IMR-90 (cell line): ENCODE measurements at regions not wholly inside any gene's neighbourhood (a gene's known extent, or its start where the extent isn't known, plus 50 kb on each side); places are given as distances from the start of the nearest gene placed in this dataset.

ENCODE experiments used
- ATAC-seq: fragments of 200-7000 bp; cut with Tn5 transposase; 2 replicates; pipeline ENCODE4 v1.9.1; 2020; ENCODE audit warnings: low read depth, mild to moderate bottlenecking, moderate library complexity
- BruUV-seq: library from RNA; stranded (reverse); fragments of 400-500 nt; replicated peaks from 2 replicates; lab custom pipeline; 2021; lab: Mats Ljungman, UMichigan
- CTCF ChIA-PET: fragments of 300-600 bp; formaldehyde crosslinking; extraction: SDS; loops from one replicate; lab custom pipeline; 2021; ENCODE audit warnings: antibody characterized with exemption; lab: Yijun Ruan, JAX
- POLR2A ChIA-PET: fragments of 300-600 bp; sonication (Branson Sonifier 250); formaldehyde crosslinking; loops from one replicate; lab custom pipeline; 2022; ENCODE audit warnings: antibody characterized with exemption; ENCODE audit not compliant: unreplicated experiment; lab: Charles Lee
- DNase-seq: peaks from one replicate; pipeline ENCODE4 v3.0.0; 2013
- H2AFZ ChIP-seq: replicated peaks from 2 replicates; pipeline ENCODE3; 2013; ENCODE audit warnings: low read length, mild to moderate bottlenecking; ENCODE audit not compliant: poor library complexity
- H2AK5ac ChIP-seq: 2 replicates; pipeline ENCODE4 v1.6.1; 2013; ENCODE audit warnings: low read depth, low read length, inconsistent platforms
- H2AK9ac ChIP-seq: replicated peaks from 2 replicates; pipeline ENCODE3; 2013; ENCODE audit warnings: mild to moderate bottlenecking, low read depth, low read length, moderate library complexity; ENCODE audit not compliant: poor library complexity
- H2BK120ac ChIP-seq: 2 replicates; pipeline ENCODE4 v1.6.1; 2013; ENCODE audit warnings: low read depth, low read length, inconsistent platforms
- H2BK15ac ChIP-seq: 3 replicates; pipeline ENCODE4 v1.6.1; 2013; ENCODE audit warnings: low read depth, low read length, inconsistent platforms
- H2BK20ac ChIP-seq: 2 replicates; pipeline ENCODE4 v1.6.1; 2013; ENCODE audit warnings: low read depth, mild to moderate bottlenecking, inconsistent platforms, low read length, moderate library complexity
- H2BK5ac ChIP-seq: 2 replicates; pipeline ENCODE4 v1.6.1; 2013; ENCODE audit warnings: mild to moderate bottlenecking, low read depth, low read length, inconsistent platforms; ENCODE audit not compliant: poor library complexity, severe bottlenecking
- H3K14ac ChIP-seq: replicated peaks from 2 replicates; pipeline ENCODE4 v1.6.1; 2013; ENCODE audit warnings: low read depth, low read length, inconsistent platforms
- H3K18ac ChIP-seq: 2 replicates; pipeline ENCODE4 v1.6.1; 2013; ENCODE audit warnings: low read depth, low read length, control low read depth
- H3K23ac ChIP-seq: 2 replicates; pipeline ENCODE4 v1.6.1; 2013; ENCODE audit warnings: low read depth, low read length, inconsistent platforms
- H3K27ac ChIP-seq: 2 replicates; pipeline ENCODE4 v1.5.1; 2013; ENCODE audit warnings: mild to moderate bottlenecking, control low read depth, low read length; ENCODE audit not compliant: insufficient read depth
- H3K27me3 ChIP-seq: 2 replicates; pipeline ENCODE4 v1.6.1; 2013; ENCODE audit warnings: low read length; ENCODE audit not compliant: control insufficient read depth, insufficient read depth
- H3K36me3 ChIP-seq: 2 replicates; pipeline ENCODE4 v1.6.1; 2013; ENCODE audit warnings: low read length, mixed read lengths; ENCODE audit not compliant: control insufficient read depth, insufficient read depth
- H3K4ac ChIP-seq: 2 replicates; pipeline ENCODE4 v1.6.1; 2013; ENCODE audit warnings: low read depth, low read length, inconsistent platforms
- H3K4me1 ChIP-seq: 2 replicates; pipeline ENCODE4 v1.6.1; 2013; ENCODE audit warnings: low read length, mixed read lengths; ENCODE audit not compliant: control insufficient read depth, insufficient read depth
- H3K4me2 ChIP-seq: 2 replicates; pipeline ENCODE4 v1.6.1; 2013; ENCODE audit warnings: low read depth, mild to moderate bottlenecking, control low read depth, low read length, moderate library complexity
- H3K4me3 ChIP-seq: 2 replicates; pipeline ENCODE4 v1.5.1; 2013; ENCODE audit warnings: low read depth, mild to moderate bottlenecking, control low read depth, low read length, moderate library complexity; ENCODE audit not compliant: insufficient read depth
- H3K56ac ChIP-seq: 2 replicates; pipeline ENCODE4 v1.6.1; 2013; ENCODE audit warnings: low read length, inconsistent platforms; ENCODE audit not compliant: insufficient read depth; ENCODE audit errors: extremely low read depth
- H3K79me1 ChIP-seq, 2 experiments: 2 replicates each; pipeline ENCODE4 v1.6.1; 2013; ENCODE audit warnings: low read length in 2 of 2, inconsistent platforms in 1 of 2, low read depth in 1 of 2
- H3K9ac ChIP-seq: 2 replicates; pipeline ENCODE4 v1.6.1; 2013; ENCODE audit warnings: low read depth, low read length, control low read depth
- H3K9me1 ChIP-seq: 2 replicates; pipeline ENCODE4 v1.6.1; 2013; ENCODE audit warnings: low read length, inconsistent platforms; ENCODE audit not compliant: insufficient read depth
- H3K9me3 ChIP-seq: 2 replicates; pipeline ENCODE4 v1.6.1; 2013; ENCODE audit warnings: low read length; ENCODE audit not compliant: control insufficient read depth, insufficient read depth
- H4K20me1 ChIP-seq: 2 replicates; pipeline ENCODE4 v1.6.1; 2013; ENCODE audit warnings: low read length, inconsistent platforms; ENCODE audit not compliant: insufficient read depth
- H4K5ac ChIP-seq: 2 replicates; pipeline ENCODE4 v1.6.1; 2013; ENCODE audit warnings: mild to moderate bottlenecking, low read depth, low read length, control low read depth
- H4K8ac ChIP-seq, 2 experiments: 2 replicates each; pipeline ENCODE4 v1.6.1; 2013; ENCODE audit warnings: low read depth in 2 of 2, low read length in 2 of 2, control low read depth in 1 of 2, inconsistent platforms in 1 of 2
- H4K91ac ChIP-seq: 2 replicates; pipeline ENCODE4 v1.6.1; 2013; ENCODE audit warnings: low read depth, low read length, inconsistent platforms; ENCODE audit not compliant: insufficient read depth
- BHLHE40 ChIP-seq: fragments of 150-350 bp; IDR thresholded peaks from 2 replicates; pipeline ENCODE4 v1.6.1; 2016; ENCODE audit warnings: mild to moderate bottlenecking, low read depth, low read length
- CEBPB ChIP-seq: IDR thresholded peaks from 2 replicates; pipeline ENCODE4 v1.6.1; 2012; ENCODE audit warnings: low read depth, low read length, improper control_type of control experiment
- CHD1 ChIP-seq: IDR thresholded peaks from 2 replicates; pipeline ENCODE4 v1.6.1; 2012; ENCODE audit warnings: low read depth, low read length, improper control_type of control experiment
- CTCF ChIP-seq: conservative IDR thresholded peaks from 2 replicates; pipeline ENCODE4 v1.5.1; 2012; ENCODE audit warnings: mild to moderate bottlenecking, low read depth, low read length, improper control_type of control experiment
- ELK1 ChIP-seq: fragments of 150-350 bp; IDR thresholded peaks from 2 replicates; pipeline ENCODE4 v1.6.1; 2016; ENCODE audit warnings: low read depth, mild to moderate bottlenecking, low read length, moderate library complexity, borderline replicate concordance
- FOS ChIP-seq: fragments of 150-350 bp; IDR thresholded peaks from 2 replicates; pipeline ENCODE4 v1.6.1; 2016; ENCODE audit warnings: low read depth, low read length
- MAFK ChIP-seq: IDR thresholded peaks from 2 replicates; pipeline ENCODE4 v1.6.1; 2012; ENCODE audit warnings: low read depth, low read length, improper control_type of control experiment
- MAZ ChIP-seq: IDR thresholded peaks from 2 replicates; pipeline ENCODE4 v1.6.1; 2012; ENCODE audit warnings: low read depth, mild to moderate bottlenecking, low read length, improper control_type of control experiment, moderate library complexity, borderline replicate concordance
- MXI1 ChIP-seq: IDR thresholded peaks from 2 replicates; pipeline ENCODE4 v1.6.1; 2012; ENCODE audit warnings: low read depth, mild to moderate bottlenecking, low read length, moderate library complexity, borderline replicate concordance
- NFE2L2 ChIP-seq: fragments of 150-350 bp; IDR thresholded peaks from 2 replicates; pipeline ENCODE4 v1.6.1; 2016; ENCODE audit warnings: low read depth, mild to moderate bottlenecking, low read length
- POLR2A ChIP-seq: IDR thresholded peaks from 2 replicates; pipeline ENCODE4 v1.6.1; 2012; ENCODE audit warnings: mild to moderate bottlenecking, low read depth, low read length
- RAD21 ChIP-seq: IDR thresholded peaks from 2 replicates; pipeline ENCODE4 v1.6.1; 2012; ENCODE audit warnings: low read length, improper control_type of control experiment
- RCOR1 ChIP-seq: IDR thresholded peaks from 2 replicates; pipeline ENCODE4 v1.6.1; 2012; ENCODE audit warnings: mild to moderate bottlenecking, low read length, improper control_type of control experiment; ENCODE audit not compliant: insufficient replicate concordance
- RFX5 ChIP-seq: IDR thresholded peaks from 2 replicates; pipeline ENCODE4 v1.8.0; 2012; ENCODE audit warnings: low read depth, mild to moderate bottlenecking, low read length, moderate library complexity
- SMC3 ChIP-seq: fragments of 150-350 bp; IDR thresholded peaks from 2 replicates; pipeline ENCODE4 v1.6.1; 2016; ENCODE audit warnings: low read depth, mild to moderate bottlenecking, antibody characterized with exemption, low read length, moderate library complexity
- WGBS, 2 experiments: methylation state at CpG; one replicate each; pipeline versions ENCODE4 v1.1.5 to v1.1.7; 2013; ENCODE audit warnings: missing lambda C conversion rate in 2 of 2; ENCODE audit not compliant: insufficient read length in 1 of 2; ENCODE audit errors: extremely low coverage in 2 of 2; 5-methylcytosine and 5-hydroxymethylcytosine counted together
- dilution Hi-C: fragments of 300-500 bp; cut with HindIII; formaldehyde crosslinking; loops from one replicate; pipeline ENCODE4 v1.14.3; 2018; ENCODE audit warnings: low sequenced_read_pairs; ENCODE audit not compliant: unreplicated experiment
- in situ Hi-C: fragments of 300-500 bp; cut with MboI; formaldehyde crosslinking; loops from 3 replicates; pipeline ENCODE4 v1.14.3; 2019; ENCODE audit warnings: low sequenced_read_pairs, inconsistent platforms, mixed read lengths
- intact Hi-C: fragments of 100-400 bp; cut with micrococcal nuclease; formaldehyde crosslinking; loops from 2 replicates; pipeline ENCODE4 v1.10.0; 2022
- TF ChIP-seq, protein P1 (sequence below): fragments of 150-350 bp; IDR thresholded peaks from 2 replicates; pipeline ENCODE4 v1.6.1; 2017; ENCODE audit warnings: mild to moderate bottlenecking, antibody characterized with exemption, low read length, low read depth

DNA sequence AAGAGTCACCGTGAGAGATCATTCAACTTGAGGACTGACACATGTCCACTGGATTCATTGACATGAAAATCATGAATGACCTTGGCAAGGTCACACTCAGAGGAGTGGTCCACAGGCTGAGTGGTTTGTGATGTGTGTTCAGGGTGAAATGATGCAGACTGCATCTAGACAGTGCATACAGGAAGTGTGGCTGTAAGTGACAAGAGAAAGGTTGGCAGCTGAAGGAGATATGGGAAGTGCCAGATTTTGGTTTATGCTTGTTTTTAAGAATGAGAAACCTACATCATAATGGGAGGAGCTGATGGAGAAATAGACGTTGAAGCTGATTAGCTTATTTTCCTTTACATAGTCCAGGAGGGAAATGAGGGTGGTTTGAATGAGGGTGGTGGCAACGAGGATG is 64.8 kb upstream of the VIPR2 start:
- dilution Hi-C loops (no loop called here), intact Hi-C loops (no loop called here), in situ Hi-C loops (no loop called here)
- H2BK5ac ChIP-seq, result no peak overlapping the region
- 64% methylated on average over 1 of the region's 3 CpGs; no CpG with 5 or more reads in 1 of the 2 experiments for WGBS, 2 experiments
- no peak overlapping the region for H4K5ac ChIP-seq
- ChIA-PET CTCF (no interaction called here), POLR2A (no interaction called here)
- H2AK5ac ChIP-seq, result no peak overlapping the region
- H4K91ac ChIP-seq, result no peak overlapping the region
- H3K27me3 ChIP-seq, result no peaks in the 10 kb centered on the region
- no peak overlapping the region for H3K14ac ChIP-seq
- H3K18ac ChIP-seq, result no peak overlapping the region
- H3K36me3 ChIP-seq, result no peaks in the 10 kb centered on the region
- no peak overlapping the region for H2AK9ac ChIP-seq
- no peaks in the 10 kb centered on the region for H3K79me1 ChIP-seq
- H3K4me3 ChIP-seq, result no peak overlapping the region
- no peaks in the 10 kb centered on the region for H4K20me1 ChIP-seq
- BruUV-seq, result no TSS peak
- H3K56ac ChIP-seq, result no peak overlapping the region
- no peaks in the 10 kb centered on the region for H3K4me1 ChIP-seq
- ATAC-seq (no peak), DNase-seq (no peak)
- H2BK120ac ChIP-seq, result no peak overlapping the region
- no peak overlapping the region for H3K23ac ChIP-seq
- H3K9me1 ChIP-seq, result no peaks in the 10 kb centered on the region
- H3K4me2 ChIP-seq, result no peak overlapping the region
- TF ChIP-seq ELK1 (no peak), RFX5 (no peak), RCOR1 (no peak), MAFK (no peak), MXI1 (no peak), SMC3 (no peak), MAZ (no peak), RAD21 (no peak), NFE2L2 (no peak), POLR2A (no peak), CHD1 (no peak), BHLHE40 (no peak), FOS (no peak), CEBPB (no peak), CTCF (no peak)
- TF ChIP-seq, protein P1, sequence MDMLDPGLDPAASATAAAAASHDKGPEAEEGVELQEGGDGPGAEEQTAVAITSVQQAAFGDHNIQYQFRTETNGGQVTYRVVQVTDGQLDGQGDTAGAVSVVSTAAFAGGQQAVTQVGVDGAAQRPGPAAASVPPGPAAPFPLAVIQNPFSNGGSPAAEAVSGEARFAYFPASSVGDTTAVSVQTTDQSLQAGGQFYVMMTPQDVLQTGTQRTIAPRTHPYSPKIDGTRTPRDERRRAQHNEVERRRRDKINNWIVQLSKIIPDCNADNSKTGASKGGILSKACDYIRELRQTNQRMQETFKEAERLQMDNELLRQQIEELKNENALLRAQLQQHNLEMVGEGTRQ, result no peak
- H2BK20ac ChIP-seq, result no peak overlapping the region
- no peak overlapping the region for H2BK15ac ChIP-seq
- no peak overlapping the region for H4K8ac ChIP-seq
- no peak overlapping the region for H3K9ac ChIP-seq
- H3K9me3 ChIP-seq, result peaks cover 37% of the 10 kb centered on the region
- H3K4ac ChIP-seq, result no peak overlapping the region
- no peak overlapping the region for H2AFZ ChIP-seq
- no peak overlapping the region for H3K27ac ChIP-seq
